ENCODE measurements at regions not wholly inside any gene's neighbourhood (a gene's known extent, or its start where the extent isn't known, plus 50 kb on each side); places are given as distances from the start of the nearest gene placed in this dataset.

DNA sequence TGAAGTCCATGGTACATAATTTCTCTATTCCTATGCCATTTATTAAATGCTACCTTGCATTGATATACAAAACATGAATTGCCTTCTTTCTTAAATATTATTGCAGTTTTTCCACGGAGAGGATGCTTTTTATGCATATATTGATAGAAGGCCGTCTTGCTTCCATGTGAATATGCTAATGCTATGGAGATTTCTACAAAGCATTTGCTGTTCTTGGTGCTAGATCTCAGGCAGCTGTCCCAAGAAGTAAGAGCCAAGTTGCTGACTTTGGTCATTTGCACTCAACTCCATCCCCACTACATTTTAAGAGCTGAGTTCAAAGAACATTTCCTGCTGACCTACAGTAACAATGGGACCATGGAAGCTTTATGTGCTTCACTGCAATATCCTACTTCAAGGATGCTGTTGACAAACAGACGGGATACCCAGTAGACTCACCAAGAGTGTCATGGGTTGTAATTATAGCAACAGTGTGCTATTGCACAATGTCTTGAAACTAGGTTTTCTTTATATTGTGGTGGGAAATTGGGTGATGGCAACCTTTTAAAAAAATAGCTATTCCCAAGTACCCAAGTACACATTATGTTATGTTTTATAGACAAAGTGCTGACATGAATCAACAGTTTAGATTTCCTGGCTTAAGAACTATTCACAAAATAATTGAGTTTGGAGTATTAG is 1172.4 kb upstream of the PIK3C3 start:
- intact Hi-C loops (cut with micrococcal nuclease; ENCODE audit: unreplicated experiment) (no loop called here), in situ Hi-C loops (cut with MboI) (no loop called here)
- BruUV-seq (replicated peaks) = no TSS peak
- Histone ChIP-seq H3K27ac (ENCODE audit: control insufficient read depth, insufficient read depth) (no peak overlapping the region), H3K4me2 (ENCODE audit: control insufficient read depth, insufficient read depth) (no peak overlapping the region), H4K20me1 (ENCODE audit: control insufficient read depth, insufficient read depth) (no peaks in the 10 kb centered on the region), H3K27me3 (replicated peaks in 1 of 2; ENCODE audit: control insufficient read depth in 2 of 2, insufficient read depth in 2 of 2, low read length in 1 of 2) (no peaks in the 10 kb centered on the region), H3K9me3 (replicated peaks; ENCODE audit: control insufficient read depth, insufficient read depth, low read length) (no peaks in the 10 kb centered on the region), H3K36me3 (ENCODE audit: control insufficient read depth in 2 of 2, insufficient read depth in 2 of 2, low read length in 1 of 2) (no peaks in the 10 kb centered on the region), H2AFZ (ENCODE audit: control insufficient read depth, low read depth, low read length) (no peak overlapping the region), H3K4me1 (ENCODE audit: control insufficient read depth, insufficient read depth, low read length) (no peaks in the 10 kb centered on the region), H3K79me2 (ENCODE audit: control insufficient read depth, insufficient read depth, low read length) (no peaks in the 10 kb centered on the region), H3K4me3 (no peak overlapping the region), H3K9ac (ENCODE audit: control insufficient read depth, insufficient read depth, low read length) (no peak overlapping the region)
- ATAC-seq = no peak
- RAD21 ChIA-PET (ENCODE audit: unreplicated experiment) = no interaction called here
- CTCF ChIA-PET = no interaction called here
- WGBS (ENCODE audit: insufficient coverage, insufficient replicate concordance, low lambda C conversion rate, missing lambda C conversion rate) = 7% methylated on average over 3 of the region's 3 CpGs
- POLR2A ChIA-PET = no interaction called here
- TF ChIP-seq SMAD5 (IDR thresholded peaks at IDR 0.05; ENCODE audit: low read depth) (no peak), CHD4 (IDR thresholded peaks at IDR 0.05) (no peak), SMARCA5 (IDR thresholded peaks at IDR 0.05) (no peak), ZZZ3 (IDR thresholded peaks at IDR 0.05; ENCODE audit: control insufficient read depth, insufficient read length, low read depth) (no peak), HDAC6 (IDR thresholded peaks at IDR 0.05; ENCODE audit: unreplicated experiment) (no peak), NR2C2 (IDR thresholded peaks at IDR 0.05; ENCODE audit: borderline replicate concordance, control insufficient read depth, insufficient read length, low read depth) (no peak), NFYB (IDR thresholded peaks at IDR 0.05; ENCODE audit: insufficient read depth, low read depth, low read length) (no peak), HCFC1 (IDR thresholded peaks at IDR 0.05; ENCODE audit: low read length) (no peak), MTA2 (IDR thresholded peaks at IDR 0.05; ENCODE audit: low read depth) (no peak), RB1 (IDR thresholded peaks at IDR 0.05; ENCODE audit: borderline replicate concordance) (no peak), IRF4 (IDR thresholded peaks at IDR 0.05; ENCODE audit: low read depth, low read length) (no peak), CHD1 (IDR thresholded peaks at IDR 0.05; ENCODE audit: low read depth, low read length) (no peak), KAT2A (conservative IDR thresholded peaks at IDR 0.05; ENCODE audit: control insufficient read depth, low read depth, low read length) (no peak)
- TF ChIP-seq, protein P1, sequence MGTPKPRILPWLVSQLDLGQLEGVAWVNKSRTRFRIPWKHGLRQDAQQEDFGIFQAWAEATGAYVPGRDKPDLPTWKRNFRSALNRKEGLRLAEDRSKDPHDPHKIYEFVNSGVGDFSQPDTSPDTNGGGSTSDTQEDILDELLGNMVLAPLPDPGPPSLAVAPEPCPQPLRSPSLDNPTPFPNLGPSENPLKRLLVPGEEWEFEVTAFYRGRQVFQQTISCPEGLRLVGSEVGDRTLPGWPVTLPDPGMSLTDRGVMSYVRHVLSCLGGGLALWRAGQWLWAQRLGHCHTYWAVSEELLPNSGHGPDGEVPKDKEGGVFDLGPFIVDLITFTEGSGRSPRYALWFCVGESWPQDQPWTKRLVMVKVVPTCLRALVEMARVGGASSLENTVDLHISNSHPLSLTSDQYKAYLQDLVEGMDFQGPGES (IDR thresholded peaks at IDR 0.05) = no peak
- TF ChIP-seq, protein P2, sequence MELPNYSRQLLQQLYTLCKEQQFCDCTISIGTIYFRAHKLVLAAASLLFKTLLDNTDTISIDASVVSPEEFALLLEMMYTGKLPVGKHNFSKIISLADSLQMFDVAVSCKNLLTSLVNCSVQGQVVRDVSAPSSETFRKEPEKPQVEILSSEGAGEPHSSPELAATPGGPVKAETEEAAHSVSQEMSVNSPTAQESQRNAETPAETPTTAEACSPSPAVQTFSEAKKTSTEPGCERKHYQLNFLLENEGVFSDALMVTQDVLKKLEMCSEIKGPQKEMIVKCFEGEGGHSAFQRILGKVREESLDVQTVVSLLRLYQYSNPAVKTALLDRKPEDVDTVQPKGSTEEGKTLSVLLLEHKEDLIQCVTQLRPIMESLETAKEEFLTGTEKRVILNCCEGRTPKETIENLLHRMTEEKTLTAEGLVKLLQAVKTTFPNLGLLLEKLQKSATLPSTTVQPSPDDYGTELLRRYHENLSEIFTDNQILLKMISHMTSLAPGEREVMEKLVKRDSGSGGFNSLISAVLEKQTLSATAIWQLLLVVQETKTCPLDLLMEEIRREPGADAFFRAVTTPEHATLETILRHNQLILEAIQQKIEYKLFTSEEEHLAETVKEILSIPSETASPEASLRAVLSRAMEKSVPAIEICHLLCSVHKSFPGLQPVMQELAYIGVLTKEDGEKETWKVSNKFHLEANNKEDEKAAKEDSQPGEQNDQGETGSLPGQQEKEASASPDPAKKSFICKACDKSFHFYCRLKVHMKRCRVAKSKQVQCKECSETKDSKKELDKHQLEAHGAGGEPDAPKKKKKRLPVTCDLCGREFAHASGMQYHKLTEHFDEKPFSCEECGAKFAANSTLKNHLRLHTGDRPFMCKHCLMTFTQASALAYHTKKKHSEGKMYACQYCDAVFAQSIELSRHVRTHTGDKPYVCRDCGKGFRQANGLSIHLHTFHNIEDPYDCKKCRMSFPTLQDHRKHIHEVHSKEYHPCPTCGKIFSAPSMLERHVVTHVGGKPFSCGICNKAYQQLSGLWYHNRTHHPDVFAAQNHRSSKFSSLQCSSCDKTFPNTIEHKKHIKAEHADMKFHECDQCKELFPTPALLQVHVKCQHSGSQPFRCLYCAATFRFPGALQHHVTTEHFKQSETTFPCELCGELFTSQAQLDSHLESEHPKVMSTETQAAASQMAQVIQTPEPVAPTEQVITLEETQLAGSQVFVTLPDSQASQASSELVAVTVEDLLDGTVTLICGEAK (IDR thresholded peaks at IDR 0.05; ENCODE audit: borderline replicate concordance) = no peak
- DNase-seq (ENCODE audit: low read depth, low spot score) = no peak
- SMC1A ChIA-PET (ENCODE audit: uncharacterized antibody, unreplicated experiment) = no interaction called here
- no peak for FAIRE-seq

Data from GM12878 (cell line).